RWPE1 (cell line): ENCODE measurements at regions not wholly inside any gene's neighbourhood (a gene's known extent, or its start where the extent isn't known, plus 50 kb on each side); places are given as distances from the start of the nearest gene placed in this dataset.

Source experiments
- CTCF ChIA-PET: fragments of 350-600 bp; sonication (Branson Sonifier 250); formaldehyde crosslinking; extraction: SDS; loops from one replicate; lab custom pipeline; 2021; lab: Yijun Ruan, JAX
- POLR2A ChIA-PET: fragments of 400-600 bp; formaldehyde crosslinking; extraction: SDS; loops from one replicate; lab custom pipeline; 2020; ENCODE audit warnings: antibody characterized with exemption; ENCODE audit not compliant: low non-redundant PET; lab: Yijun Ruan, JAX
- DNase-seq: peaks from one replicate; pipeline ENCODE4 v3.0.0; 2012; ENCODE audit warnings: low spot score
- H3K27ac ChIP-seq: fragments of 450-650 bp; 2 replicates; pipeline ENCODE4 v1.5.1; 2017
- TF ChIP-seq, protein P1 (sequence below): fragments of 450-650 bp; conservative IDR thresholded peaks from 2 replicates; pipeline ENCODE4 v1.5.1; 2017; ENCODE audit warnings: low read depth, mild to moderate bottlenecking

DNA sequence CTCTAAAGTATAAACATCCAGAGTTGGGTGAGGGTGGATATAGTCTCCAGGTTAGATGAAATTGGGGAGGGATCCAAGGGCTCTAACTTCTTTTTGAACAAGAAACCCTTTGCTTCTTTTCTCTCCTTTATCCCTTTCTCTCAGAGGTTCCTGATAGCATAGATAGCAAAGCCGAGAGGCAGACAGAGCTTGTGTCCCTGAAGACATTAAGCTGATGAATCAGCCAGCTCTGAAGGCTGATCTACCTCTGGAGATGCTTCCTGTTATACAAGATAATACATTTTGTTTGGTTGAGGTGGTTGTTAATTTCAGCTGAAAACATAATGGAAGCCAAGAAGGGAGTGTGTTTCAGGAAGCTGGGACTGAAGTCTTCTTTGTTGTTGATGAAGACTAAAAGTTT, 193.2 kb downstream of the PDCD6IP start:
- ChIA-PET CTCF (no interaction called here), POLR2A (no interaction called here)
- no peak overlapping the region for H3K27ac ChIP-seq
- no peak for DNase-seq
- TF ChIP-seq, protein P1, sequence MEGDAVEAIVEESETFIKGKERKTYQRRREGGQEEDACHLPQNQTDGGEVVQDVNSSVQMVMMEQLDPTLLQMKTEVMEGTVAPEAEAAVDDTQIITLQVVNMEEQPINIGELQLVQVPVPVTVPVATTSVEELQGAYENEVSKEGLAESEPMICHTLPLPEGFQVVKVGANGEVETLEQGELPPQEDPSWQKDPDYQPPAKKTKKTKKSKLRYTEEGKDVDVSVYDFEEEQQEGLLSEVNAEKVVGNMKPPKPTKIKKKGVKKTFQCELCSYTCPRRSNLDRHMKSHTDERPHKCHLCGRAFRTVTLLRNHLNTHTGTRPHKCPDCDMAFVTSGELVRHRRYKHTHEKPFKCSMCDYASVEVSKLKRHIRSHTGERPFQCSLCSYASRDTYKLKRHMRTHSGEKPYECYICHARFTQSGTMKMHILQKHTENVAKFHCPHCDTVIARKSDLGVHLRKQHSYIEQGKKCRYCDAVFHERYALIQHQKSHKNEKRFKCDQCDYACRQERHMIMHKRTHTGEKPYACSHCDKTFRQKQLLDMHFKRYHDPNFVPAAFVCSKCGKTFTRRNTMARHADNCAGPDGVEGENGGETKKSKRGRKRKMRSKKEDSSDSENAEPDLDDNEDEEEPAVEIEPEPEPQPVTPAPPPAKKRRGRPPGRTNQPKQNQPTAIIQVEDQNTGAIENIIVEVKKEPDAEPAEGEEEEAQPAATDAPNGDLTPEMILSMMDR: no peak

DNA sequence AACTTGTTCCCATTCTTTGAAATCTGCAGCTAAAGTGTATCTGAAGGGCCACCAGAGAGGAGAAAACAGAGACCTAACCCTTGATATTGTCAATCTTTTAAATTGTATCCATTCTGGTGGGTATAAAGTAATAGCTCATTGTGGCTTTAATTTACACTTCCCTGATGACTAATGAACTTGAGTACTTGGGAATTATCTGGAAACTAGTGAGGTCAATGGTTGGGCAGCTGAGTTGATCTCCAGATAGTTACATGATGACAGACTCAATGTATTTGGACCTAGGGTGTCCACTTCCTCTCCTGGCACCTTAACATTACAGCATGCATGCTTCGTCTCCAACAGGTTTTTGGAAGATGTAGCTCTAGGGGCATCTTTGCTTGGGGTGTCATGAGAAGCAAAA, 195.2 kb downstream of the PDCD6IP start:
- ChIA-PET CTCF (no interaction called here), POLR2A (no interaction called here)
- DNase-seq: no peak
- H3K27ac ChIP-seq: no peak overlapping the region
- TF ChIP-seq, protein P1: no peak

DNA sequence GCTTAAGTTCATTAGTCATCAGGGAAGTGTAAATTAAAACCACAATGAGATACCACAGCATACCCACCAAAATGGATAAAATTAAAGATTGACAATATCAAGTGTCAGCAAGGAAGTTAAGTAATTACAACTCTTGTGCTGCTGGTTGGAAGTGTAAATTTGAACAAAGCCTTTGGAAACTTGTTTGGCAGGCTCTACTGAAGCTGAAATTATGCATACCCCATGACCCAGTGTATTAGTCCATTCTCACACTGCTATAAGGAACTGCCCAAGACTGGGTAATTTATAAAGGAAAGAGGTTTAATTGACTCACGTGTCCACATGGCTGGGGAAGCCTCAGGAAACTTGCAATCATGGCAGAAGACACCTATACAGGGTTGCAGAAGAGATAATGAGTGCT, 196.1 kb downstream of the PDCD6IP start:
- POLR2A ChIA-PET: no interaction called here

DNA sequence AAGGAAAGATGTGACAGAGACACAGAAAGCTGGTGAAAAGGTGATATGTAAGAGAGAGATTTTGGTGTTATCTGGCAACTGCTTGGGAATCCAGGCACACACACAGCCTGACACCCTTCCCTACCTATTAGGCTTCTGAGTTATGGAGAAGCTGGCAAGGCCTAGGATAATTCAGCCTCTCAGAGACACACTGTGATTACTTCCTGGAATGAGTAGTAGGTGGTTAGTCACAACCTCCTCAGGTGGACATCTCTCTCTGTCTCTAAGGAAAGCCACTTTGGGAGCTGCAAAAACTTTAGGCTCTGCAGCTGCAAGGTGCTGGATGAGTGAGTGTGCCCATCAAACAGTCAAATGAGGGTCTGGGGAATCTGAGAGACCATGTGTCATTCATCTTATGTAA, 201.9 kb downstream of the PDCD6IP start:
- H3K27ac ChIP-seq: no peak overlapping the region
- DNase-seq: no peak
- TF ChIP-seq, protein P1: no peak
- CTCF ChIA-PET: no interaction called here
- POLR2A ChIA-PET: no interaction called here

More for the DNA sequence above, 196.1 kb downstream of the PDCD6IP start:
- CTCF ChIA-PET: interaction anchor here (0.6 kb wide), 1 partner anchor 8 kb away, joined by 3 read pairs; no protein-coding TSS in a partner anchor
- DNase-seq: no peak
- TF ChIP-seq, protein P1: no peak
- no peak overlapping the region for H3K27ac ChIP-seq

DNA sequence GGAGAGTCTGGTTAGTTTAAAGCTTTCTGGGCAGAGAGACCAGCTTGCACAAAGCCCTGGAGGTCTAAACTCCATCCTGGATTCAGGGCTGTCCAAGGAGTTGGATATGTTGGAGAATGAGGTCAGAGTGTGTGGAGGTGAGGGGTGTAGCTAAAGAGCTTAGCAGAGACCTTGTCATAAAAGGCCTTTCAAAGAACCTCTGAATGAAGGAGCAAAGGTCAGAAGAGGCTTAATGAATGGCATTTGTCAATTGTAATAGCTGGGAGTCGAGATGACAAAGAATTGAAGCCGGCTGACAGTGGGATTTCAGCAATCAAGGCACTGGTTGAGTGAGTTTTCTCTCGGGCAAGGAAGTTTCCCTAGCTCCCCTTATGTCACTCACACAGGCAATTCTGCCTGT, 202.6 kb downstream of the PDCD6IP start:
- no peak for DNase-seq
- ChIA-PET POLR2A (no interaction called here), CTCF (no interaction called here)
- TF ChIP-seq, protein P1: no peak
- no peak overlapping the region for H3K27ac ChIP-seq

DNA sequence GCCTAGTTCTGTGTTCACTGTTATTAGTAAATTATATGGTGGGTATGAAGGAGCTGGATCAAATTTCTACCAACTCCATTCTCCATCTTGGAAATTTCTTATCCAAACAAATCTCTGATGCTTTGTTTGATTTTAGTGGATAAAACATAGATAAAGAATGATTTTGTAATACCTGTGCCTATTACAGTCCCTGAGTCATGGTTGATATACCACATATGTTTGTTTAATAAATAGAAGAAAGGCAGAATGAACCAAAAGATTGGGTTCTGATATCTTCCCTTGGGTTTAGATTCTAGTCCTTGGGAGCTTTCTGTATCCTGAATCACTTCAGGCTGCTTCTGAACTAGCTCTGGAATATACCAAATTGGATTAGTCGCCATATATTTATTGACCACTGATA, 203.6 kb downstream of the PDCD6IP start:
- no peak overlapping the region for H3K27ac ChIP-seq
- DNase-seq: no peak
- POLR2A ChIA-PET: no interaction called here
- CTCF ChIA-PET: interaction anchor here (0.6 kb wide), 3 partner anchors 8 to 386 kb away, joined by 3 read pairs; no protein-coding TSS in a partner anchor
- TF ChIP-seq, protein P1: no peak
